ENCODE measurements at regions not wholly inside any gene's neighbourhood (a gene's known extent, or its start where the extent isn't known, plus 50 kb on each side); places are given as distances from the start of the nearest gene placed in this dataset.
A peak's percentile ranks its signal among the peaks of the same experiment; 100 is the strongest.
"Not testable (repeated sequence)": the region's sequence is repeated elsewhere in the genome, so short reads cannot be mapped to it uniquely, and the experiment has no call there.

GRCh38 chr3:109480014-109480413, 142.7 kb upstream of the DPPA4 start:
- no peak for DNase-seq (ENCODE audit: low read depth)

GRCh38 chr3:109478614-109479013, 141.3 kb upstream of the DPPA4 start:
- DNase-seq (ENCODE audit: low read depth), result no peak

GRCh38 chr3:109460961-109461360, 123.6 kb upstream of the DPPA4 start:
- DNase-seq (ENCODE audit: low read depth), result no peak

- DNase-seq (ENCODE audit: low read depth), result no peak
Measured at GRCh38 chr3:109445210-109445609, 107.9 kb upstream of the DPPA4 start.

- peak; percentile 32 for DNase-seq (ENCODE audit: low read depth)
Measured at GRCh38 chr3:109442531-109442930, 105.2 kb upstream of the DPPA4 start.

- no peak for DNase-seq (ENCODE audit: low read depth)
Measured at GRCh38 chr3:109440353-109440752, 103.0 kb upstream of the DPPA4 start.

GRCh38 chr3:109432833-109433232, 95.5 kb upstream of the DPPA4 start:
- no peak for DNase-seq (ENCODE audit: low read depth)

GRCh38 chr3:109430911-109431563, 93.7 kb upstream of the DPPA4 start:
- DNase-seq (ENCODE audit: low read depth), result no peak

GRCh38 chr3:109413049-109413448, 75.7 kb upstream of the DPPA4 start:
- peak; percentile 87 for DNase-seq (ENCODE audit: low read depth)

GRCh38 chr3:109411547-109411946, 74.2 kb upstream of the DPPA4 start:
- no peak for DNase-seq (ENCODE audit: low read depth)

GRCh38 chr3:109396806-109397205, 59.5 kb upstream of the DPPA4 start:
- no peak for DNase-seq (ENCODE audit: low read depth)

GRCh38 chr3:109393728-109394127, 56.4 kb upstream of the DPPA4 start:
- DNase-seq (ENCODE audit: low read depth), result not testable (repeated sequence)

GRCh38 chr3:109392293-109392692, 54.9 kb upstream of the DPPA4 start:
- no peak for DNase-seq (ENCODE audit: low read depth)

GRCh38 chr3:109387621-109388020, 50.3 kb upstream of the DPPA4 start:
- no peak for DNase-seq (ENCODE audit: low read depth)

GRCh38 chr3:109387201-109387600, 49.9 kb upstream of the DPPA4 start:
- DNase-seq (ENCODE audit: low read depth), result no peak
